ENCODE measurements at regions not wholly inside any gene's neighbourhood (a gene's known extent, or its start where the extent isn't known, plus 50 kb on each side); places are given as distances from the start of the nearest gene placed in this dataset.

GRCh38 chr2:160737247-160737646, 243.6 kb upstream of the RBMS1 start:
- H3K27me3 ChIP-seq: no peaks in the 10 kb centered on the region
- TF ChIP-seq EP300 (IDR thresholded peaks at IDR 0.05) (no peak), CTCF (IDR thresholded peaks at IDR 0.05) (no peak), POLR2A (IDR thresholded peaks at IDR 0.05) (no peak)
- DNase-seq (ENCODE audit: low spot score in 2 of 2): no peak
- H3K27ac ChIP-seq: no peak overlapping the region
- no peak overlapping the region for H3K4me3 ChIP-seq
- 37 to 42% methylated on average over 4 of the region's 4 CpGs for WGBS, 2 donors
- H3K9me3 ChIP-seq: no peaks in the 10 kb centered on the region
- peaks cover 0 to 8% (median 0%) of the 10 kb centered on the region in 4 donors for H3K4me1 ChIP-seq
- H3K36me3 ChIP-seq: no peaks in the 10 kb centered on the region

GRCh38 chr2:160741271-160741670, 247.7 kb upstream of the RBMS1 start:
- TF ChIP-seq CTCF (IDR thresholded peaks at IDR 0.05) (no peak), POLR2A (IDR thresholded peaks at IDR 0.05) (no peak), EP300 (IDR thresholded peaks at IDR 0.05) (no peak)
- Histone ChIP-seq H3K27ac (no peak overlapping the region), H3K4me3 (no peak overlapping the region), H3K36me3 (no peaks in the 10 kb centered on the region), H3K9me3 (no peaks in the 10 kb centered on the region), H3K4me1 (peaks cover 0 to 8% (median 0%) of the 10 kb centered on the region in 4 donors), H3K27me3 (no peaks in the 10 kb centered on the region)
- DNase-seq (ENCODE audit: low spot score in 2 of 2): no peak

GRCh38 chr2:160741815-160742214, 248.2 kb upstream of the RBMS1 start:
- no peaks in the 10 kb centered on the region for H3K9me3 ChIP-seq
- WGBS, 2 donors: 85 to 90% methylated on average over 2 of the region's 2 CpGs
- TF ChIP-seq CTCF (IDR thresholded peaks at IDR 0.05): no peak
- TF ChIP-seq EP300 (IDR thresholded peaks at IDR 0.05): no peak
- TF ChIP-seq POLR2A (IDR thresholded peaks at IDR 0.05): no peak
- H3K4me3 ChIP-seq: no peak overlapping the region
- no peaks in the 10 kb centered on the region for H3K27me3 ChIP-seq
- H3K36me3 ChIP-seq: no peaks in the 10 kb centered on the region
- H3K27ac ChIP-seq: no peak overlapping the region
- DNase-seq (ENCODE audit: low spot score in 2 of 2): no peak
- peaks cover 0 to 6% (median 0%) of the 10 kb centered on the region in 4 donors for H3K4me1 ChIP-seq

- no peak for TF ChIP-seq CTCF (IDR thresholded peaks at IDR 0.05)
- TF ChIP-seq EP300 (IDR thresholded peaks at IDR 0.05): no peak
- TF ChIP-seq POLR2A (IDR thresholded peaks at IDR 0.05): no peak
- no peaks in the 10 kb centered on the region for H3K27me3 ChIP-seq
- no peak overlapping the region for H3K4me3 ChIP-seq
- H3K4me1 ChIP-seq: peaks cover 0 to 2% (median 0%) of the 10 kb centered on the region in 4 donors
- no peaks in the 10 kb centered on the region for H3K36me3 ChIP-seq
- peak in 1 of 2 donors; percentile 11 for DNase-seq (ENCODE audit: low spot score in 2 of 2)
- WGBS, 2 donors: 86 to 90% methylated on average over 2 of the region's 2 CpGs
- H3K9me3 ChIP-seq: no peaks in the 10 kb centered on the region
- no peak overlapping the region for H3K27ac ChIP-seq
Observed at GRCh38 chr2:160742667-160743066, 249.1 kb upstream of the RBMS1 start.

- no peaks in the 10 kb centered on the region for H3K27me3 ChIP-seq
- 49 to 56% methylated on average over 4 of the region's 4 CpGs for WGBS, 2 donors
- H3K36me3 ChIP-seq: no peaks in the 10 kb centered on the region
- DNase-seq (ENCODE audit: low spot score in 2 of 2): no peak
- peaks cover 0 to 8% (median 4%) of the 10 kb centered on the region in 4 donors for H3K4me1 ChIP-seq
- TF ChIP-seq POLR2A (IDR thresholded peaks at IDR 0.05): no peak
- TF ChIP-seq CTCF (IDR thresholded peaks at IDR 0.05): no peak
- TF ChIP-seq EP300 (IDR thresholded peaks at IDR 0.05): no peak
- no peak overlapping the region for H3K4me3 ChIP-seq
- no peak overlapping the region for H3K27ac ChIP-seq
- H3K9me3 ChIP-seq: no peaks in the 10 kb centered on the region
Observed at GRCh38 chr2:160747501-160748170, 254.0 kb upstream of the RBMS1 start.

All from tibial nerve (tissue), 4 donors.